Spleen (tissue), 7 donors: ENCODE measurements at regions not wholly inside any gene's neighbourhood (a gene's known extent, or its start where the extent isn't known, plus 50 kb on each side); places are given as distances from the start of the nearest gene placed in this dataset.

Experiments used
- CTCF ChIP-seq, 11 experiments: fragments of 200-600 bp in 7 of 11; fragments of 450-650 bp in 4 of 11; sonication (generic) in 4 of 11; IDR thresholded peaks in 8 of 11; conservative IDR thresholded peaks in 3 of 11; 1 replicate in 7 of 11; 2 replicates in 4 of 11; pipeline versions ENCODE4 v1.4.0 to v1.8.0; 2016 to 2021; ENCODE audit warnings: antibody characterized with exemption in 11 of 11, inconsistent platforms in 4 of 11, mild to moderate bottlenecking in 1 of 11
- POLR2A ChIP-seq, 3 donors: fragments of 450-650 bp; IDR thresholded peaks; one replicate each; pipeline ENCODE4 v1.5.1; 2017; ENCODE audit warnings: antibody characterized with exemption in 3 of 3, mild to moderate bottlenecking in 1 of 3
- POLR2AphosphoS5 ChIP-seq, 3 donors: sonication (generic); formaldehyde crosslinking; IDR thresholded peaks; one replicate each; pipeline ENCODE4 v1.5.1; 2017; ENCODE audit warnings: antibody characterized with exemption in 3 of 3
- donor health status: DM: no; HTN: no; CAD: no; lungs with moderate emphysema.
- donor health status: DM: no; HTN: no; CAD: no.
- donor health status: DM: no; HTN: no; CAD: no.

GRCh38 chr2:116586328-116586689 lies 1228.2 kb upstream of the DDX18 start:
- no peak for TF ChIP-seq CTCF (IDR thresholded peaks at IDR 0.05 in 8 of 11, conservative IDR thresholded peaks at IDR 0.05 in 3 of 11)
- TF ChIP-seq POLR2A (IDR thresholded peaks at IDR 0.05) = no peak
- TF ChIP-seq POLR2AphosphoS5 (IDR thresholded peaks at IDR 0.05) = no peak
